ENCODE measurements at regions not wholly inside any gene's neighbourhood (a gene's known extent, or its start where the extent isn't known, plus 50 kb on each side); places are given as distances from the start of the nearest gene placed in this dataset.

GRCh38 chr18:42339372-42339771 lies 384.3 kb downstream of the PIK3C3 start:
- TF ChIP-seq POLR2A (IDR thresholded peaks at IDR 0.05) = no peak
- TF ChIP-seq CTCF (IDR thresholded peaks at IDR 0.05) = no peak
- no peak for TF ChIP-seq POLR2AphosphoS5 (IDR thresholded peaks at IDR 0.05)

All from breast epithelium (tissue), 3 donors.